NCI-H526 (cell line): ENCODE measurements at regions not wholly inside any gene's neighbourhood (a gene's known extent, or its start where the extent isn't known, plus 50 kb on each side); places are given as distances from the start of the nearest gene placed in this dataset.

Experiments
- DNase-seq, 2 experiments: peaks; one replicate each; lab custom pipeline; 2025; lab: John Stamatoyannopoulos, UW

GRCh38 chr1:244945109-244945671 is 80.8 kb upstream of the HNRNPU start:
- DNase-seq: no peak

DNA sequence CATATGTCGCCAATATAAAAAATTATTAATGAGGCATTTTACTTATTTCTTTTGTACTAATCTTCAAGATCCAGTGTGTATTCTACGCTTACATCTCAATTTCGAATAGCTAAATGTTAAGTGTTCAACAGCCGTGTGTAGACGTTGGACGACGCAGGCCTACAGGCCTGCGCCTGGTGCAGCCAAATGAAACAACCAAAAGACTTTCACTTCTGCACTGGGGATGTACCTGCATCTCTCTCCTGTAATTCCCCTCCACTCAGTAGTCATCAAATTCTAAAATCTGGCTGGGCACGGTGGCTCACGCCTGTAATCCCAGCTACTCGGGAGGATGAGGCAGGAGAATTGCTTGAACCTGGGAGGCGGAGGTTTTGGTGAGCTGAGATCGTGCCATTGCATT is 76.8 kb upstream of the HNRNPU start:
- DNase-seq: no peak

- no peak for DNase-seq
Observed at GRCh38 chr1:244937099-244937498, 72.8 kb upstream of the HNRNPU start.

DNA sequence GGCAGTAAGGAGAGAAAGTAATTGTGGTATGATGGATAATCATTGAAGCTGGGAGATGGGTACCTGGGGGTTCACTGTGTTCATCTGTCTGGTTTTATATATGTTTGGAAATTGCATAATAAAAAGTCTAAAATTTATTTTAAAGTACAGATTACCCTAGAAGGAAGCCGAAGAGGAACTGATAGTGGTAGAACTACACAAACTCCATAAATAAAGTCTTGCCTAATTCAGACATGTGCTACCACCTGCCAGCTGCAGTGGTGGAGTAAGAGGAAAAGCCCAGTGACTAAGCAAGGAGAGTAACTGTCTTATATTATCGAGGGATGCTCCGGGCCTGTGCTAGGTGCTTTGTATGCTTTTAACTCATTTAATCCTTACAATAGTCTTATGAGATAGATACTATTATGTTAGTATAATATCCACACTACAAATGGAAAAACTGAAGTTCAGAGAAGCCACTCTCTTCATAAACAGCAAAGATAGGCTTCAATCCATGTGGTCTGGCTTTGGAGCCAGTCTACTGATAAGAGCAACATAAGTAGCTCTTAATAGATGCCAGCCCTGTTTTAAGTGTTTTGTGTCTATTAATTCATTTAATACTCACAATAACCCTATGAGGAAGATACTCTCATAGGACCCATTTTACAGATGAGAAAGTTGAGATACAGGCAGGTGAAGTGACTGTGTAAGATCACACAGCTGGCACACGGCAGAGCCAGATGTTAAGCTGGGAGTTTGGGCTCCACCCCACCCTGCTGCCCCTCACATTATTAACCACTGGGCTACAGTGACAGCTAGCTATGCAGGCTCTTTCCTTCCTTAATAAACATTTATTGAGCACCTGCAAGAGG is 56.8 kb upstream of the HNRNPU start:
- DNase-seq: no peak

GRCh38 chr1:244919320-244920282 is 55.3 kb upstream of the HNRNPU start:
- DNase-seq: no peak

GRCh38 chr1:244918421-244919319 is 54.3 kb upstream of the HNRNPU start:
- DNase-seq: peak in 1 of 2 experiments; percentile 56

- DNase-seq: no peak
Observed at GRCh38 chr1:244917073-244917670, 52.8 kb upstream of the HNRNPU start.

DNA sequence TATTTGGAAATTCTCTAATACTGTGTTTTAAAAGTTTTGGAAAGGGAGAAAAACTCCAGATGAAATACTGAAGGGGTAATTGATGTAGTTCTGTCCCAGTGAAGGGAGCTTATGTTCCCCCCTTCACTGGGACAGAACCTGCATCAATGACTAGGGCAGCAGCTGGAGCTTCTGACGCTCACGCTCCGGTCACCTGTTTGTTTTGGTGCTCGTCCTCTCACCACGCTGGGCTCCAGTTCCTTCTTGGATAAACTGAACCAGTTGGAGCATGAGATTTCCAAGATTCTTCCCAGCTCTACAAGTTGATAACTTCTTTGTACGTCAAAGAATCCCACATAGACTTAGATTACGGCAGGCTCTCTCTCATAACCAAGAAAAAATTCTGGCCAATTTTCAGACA is 51.4 kb upstream of the HNRNPU start:
- DNase-seq: no peak

- DNase-seq: no peak
Observed at GRCh38 chr1:244914761-244915160, 50.4 kb upstream of the HNRNPU start.
